Hematopoietic multipotent progenitor cell treated with erythropoietin and hydrocortisone succinate and interleukin-3 and kit ligand, for 8 days (in vitro differentiated cells): ENCODE measurements at regions not wholly inside any gene's neighbourhood (a gene's known extent, or its start where the extent isn't known, plus 50 kb on each side); places are given as distances from the start of the nearest gene placed in this dataset.
"Not testable (repeated sequence)": the region's sequence is repeated elsewhere in the genome, so short reads cannot be mapped to it uniquely, and the experiment has no call there.

Experiments
- DNase-seq: peaks from one replicate; pipeline ENCODE4 v3.0.0-alpha.2; 2015

- DNase-seq = no peak
These were observed 568.1 kb upstream of the CRIM1 start for GRCh38 chr2:35787302-35788031.

- DNase-seq = no peak
These were observed 570.0 kb upstream of the CRIM1 start for GRCh38 chr2:35785564-35785963.

GRCh38 chr2:35784777-35785176 is 570.8 kb upstream of the CRIM1 start:
- no peak for DNase-seq

- no peak for DNase-seq
These were observed 571.9 kb upstream of the CRIM1 start for GRCh38 chr2:35783723-35784122.

- DNase-seq = no peak
These were observed 614.0 kb upstream of the CRIM1 start for GRCh38 chr2:35741556-35741955.

GRCh38 chr2:35731674-35732073 is 623.9 kb upstream of the CRIM1 start:
- no peak for DNase-seq

- DNase-seq = no peak
These were observed 640.7 kb upstream of the CRIM1 start for GRCh38 chr2:35714883-35715282.

- no peak for DNase-seq
These were observed 647.1 kb upstream of the CRIM1 start for GRCh38 chr2:35708411-35708923.

GRCh38 chr2:35688309-35688708 is 667.3 kb upstream of the CRIM1 start:
- no peak for DNase-seq

- no peak for DNase-seq
These were observed 703.8 kb upstream of the CRIM1 start for GRCh38 chr2:35651688-35652323.

GRCh38 chr2:35614640-35615039 is 740.9 kb upstream of the CRIM1 start:
- no peak for DNase-seq

- no peak for DNase-seq
These were observed 749.2 kb upstream of the CRIM1 start for GRCh38 chr2:35606394-35606793.

GRCh38 chr2:35598310-35598709 is 757.3 kb upstream of the CRIM1 start:
- DNase-seq = no peak

- no peak for DNase-seq
These were observed 763.7 kb upstream of the CRIM1 start for GRCh38 chr2:35591886-35592285.

GRCh38 chr2:35585972-35586371 is 769.6 kb upstream of the CRIM1 start:
- no peak for DNase-seq

- DNase-seq = no peak
These were observed 772.9 kb upstream of the CRIM1 start for GRCh38 chr2:35582637-35583036.

GRCh38 chr2:35580956-35581355 is 774.6 kb upstream of the CRIM1 start:
- DNase-seq = no peak

- DNase-seq = not testable (repeated sequence)
These were observed 787.0 kb upstream of the CRIM1 start for GRCh38 chr2:35568574-35568973.

GRCh38 chr2:35562488-35562887 is 793.1 kb upstream of the CRIM1 start:
- DNase-seq = no peak

- DNase-seq = no peak
These were observed 807.4 kb upstream of the CRIM1 start for GRCh38 chr2:35548171-35548570.

- no peak for DNase-seq
These were observed 810.3 kb upstream of the CRIM1 start for GRCh38 chr2:35545301-35545700.

- DNase-seq = no peak
These were observed 816.8 kb upstream of the CRIM1 start for GRCh38 chr2:35538796-35539195.

- DNase-seq = no peak
These were observed 824.9 kb upstream of the CRIM1 start for GRCh38 chr2:35530615-35531135.

- DNase-seq = no peak
These were observed 828.8 kb upstream of the CRIM1 start for GRCh38 chr2:35526741-35527140.
